ENCODE measurements at regions not wholly inside any gene's neighbourhood (a gene's known extent, or its start where the extent isn't known, plus 50 kb on each side); places are given as distances from the start of the nearest gene placed in this dataset.

GRCh38 chr11:19509215-19509614, 203.4 kb upstream of the NAV2 start:
- no peak overlapping the region for H3K4me2 ChIP-seq (ENCODE audit: low read length)
- no peaks in the 10 kb centered on the region for H3K4me1 Mint-ChIP-seq (ENCODE audit: low read depth, unreplicated experiment)
- H3K9me3 ChIP-seq (ENCODE audit: insufficient read depth, low read depth, low read length): no peaks in the 10 kb centered on the region
- H3K27me3 Mint-ChIP-seq (ENCODE audit: low read depth, unreplicated experiment): peaks cover 56% of the 10 kb centered on the region
- no peak overlapping the region for H2AFZ ChIP-seq (ENCODE audit: low read depth, low read length)
- H4K20me1 ChIP-seq (ENCODE audit: insufficient read depth, low read length): no peaks in the 10 kb centered on the region
- DNase-seq (ENCODE audit: low read depth) (no peak), FAIRE-seq (no peak)
- H3K79me2 ChIP-seq (ENCODE audit: insufficient read depth, low read length): no peaks in the 10 kb centered on the region
- no peak overlapping the region for H3K27ac ChIP-seq (ENCODE audit: low read depth, low read length)
- H3K9ac ChIP-seq (ENCODE audit: low read length): no peak overlapping the region
- TF ChIP-seq CTCF (IDR thresholded peaks at IDR 0.05; ENCODE audit: insufficient read depth, low read depth, low read length) (no peak), EZH2 (IDR thresholded peaks at IDR 0.05; ENCODE audit: insufficient read depth, low read length) (no peak)
- no peaks in the 10 kb centered on the region for H3K36me3 Mint-ChIP-seq (ENCODE audit: low read depth, unreplicated experiment)
- peaks cover 2% of the 10 kb centered on the region for H3K9me3 Mint-ChIP-seq (ENCODE audit: unreplicated experiment)
- H3K4me3 ChIP-seq (ENCODE audit: insufficient read depth, low read depth, low read length): no peak overlapping the region
- H3K4me1 ChIP-seq (ENCODE audit: insufficient read depth, low read length): no peaks in the 10 kb centered on the region
- peaks cover 30% of the 10 kb centered on the region for H3K27me3 ChIP-seq (ENCODE audit: insufficient read depth, low read length)
- H3K4me3 Mint-ChIP-seq (ENCODE audit: unreplicated experiment): no peak overlapping the region
- H3K27ac Mint-ChIP-seq (ENCODE audit: unreplicated experiment): no peak overlapping the region
- no peaks in the 10 kb centered on the region for H3K36me3 ChIP-seq (ENCODE audit: insufficient read depth, low read length)

GRCh38 chr11:19508165-19508564, 204.5 kb upstream of the NAV2 start:
- H3K9me3 ChIP-seq (ENCODE audit: insufficient read depth, low read depth, low read length): no peaks in the 10 kb centered on the region
- H3K4me1 ChIP-seq (ENCODE audit: insufficient read depth, low read length): no peaks in the 10 kb centered on the region
- no peaks in the 10 kb centered on the region for H3K79me2 ChIP-seq (ENCODE audit: insufficient read depth, low read length)
- Mint-ChIP-seq H3K9me3 (ENCODE audit: unreplicated experiment) (peaks cover 2% of the 10 kb centered on the region), H3K36me3 (ENCODE audit: low read depth, unreplicated experiment) (no peaks in the 10 kb centered on the region), H3K4me3 (ENCODE audit: unreplicated experiment) (no peak overlapping the region), H3K4me1 (ENCODE audit: low read depth, unreplicated experiment) (no peaks in the 10 kb centered on the region), H3K27me3 (ENCODE audit: low read depth, unreplicated experiment) (peaks cover 59% of the 10 kb centered on the region), H3K27ac (ENCODE audit: unreplicated experiment) (no peak overlapping the region)
- FAIRE-seq: no peak
- no peak for DNase-seq (ENCODE audit: low read depth)
- TF ChIP-seq EZH2 (IDR thresholded peaks at IDR 0.05; ENCODE audit: insufficient read depth, low read length) (no peak), CTCF (IDR thresholded peaks at IDR 0.05; ENCODE audit: insufficient read depth, low read depth, low read length) (no peak)
- H3K27ac ChIP-seq (ENCODE audit: low read depth, low read length): no peak overlapping the region
- H2AFZ ChIP-seq (ENCODE audit: low read depth, low read length): no peak overlapping the region
- no peak overlapping the region for H3K4me2 ChIP-seq (ENCODE audit: low read length)
- H3K27me3 ChIP-seq (ENCODE audit: insufficient read depth, low read length): peaks cover 28% of the 10 kb centered on the region
- no peak overlapping the region for H3K9ac ChIP-seq (ENCODE audit: low read length)
- no peaks in the 10 kb centered on the region for H4K20me1 ChIP-seq (ENCODE audit: insufficient read depth, low read length)
- no peak overlapping the region for H3K4me3 ChIP-seq (ENCODE audit: insufficient read depth, low read depth, low read length)
- H3K36me3 ChIP-seq (ENCODE audit: insufficient read depth, low read length): no peaks in the 10 kb centered on the region

GRCh38 chr11:19506816-19507486, 205.7 kb upstream of the NAV2 start:
- no peak overlapping the region for H3K4me3 ChIP-seq (ENCODE audit: insufficient read depth, low read depth, low read length)
- no peaks in the 10 kb centered on the region for H4K20me1 ChIP-seq (ENCODE audit: insufficient read depth, low read length)
- Mint-ChIP-seq H3K36me3 (ENCODE audit: low read depth, unreplicated experiment) (no peaks in the 10 kb centered on the region), H3K4me1 (ENCODE audit: low read depth, unreplicated experiment) (no peaks in the 10 kb centered on the region), H3K4me3 (ENCODE audit: unreplicated experiment) (no peak overlapping the region), H3K27me3 (ENCODE audit: low read depth, unreplicated experiment) (peaks cover 48% of the 10 kb centered on the region), H3K27ac (ENCODE audit: unreplicated experiment) (no peak overlapping the region), H3K9me3 (ENCODE audit: unreplicated experiment) (peaks cover 2% of the 10 kb centered on the region)
- no peak overlapping the region for H3K9ac ChIP-seq (ENCODE audit: low read length)
- H3K27ac ChIP-seq (ENCODE audit: low read depth, low read length): no peak overlapping the region
- H3K27me3 ChIP-seq (ENCODE audit: insufficient read depth, low read length): peaks cover 27% of the 10 kb centered on the region
- TF ChIP-seq EZH2 (IDR thresholded peaks at IDR 0.05; ENCODE audit: insufficient read depth, low read length) (no peak), CTCF (IDR thresholded peaks at IDR 0.05; ENCODE audit: insufficient read depth, low read depth, low read length) (no peak)
- H3K36me3 ChIP-seq (ENCODE audit: insufficient read depth, low read length): no peaks in the 10 kb centered on the region
- no peak overlapping the region for H3K4me2 ChIP-seq (ENCODE audit: low read length)
- no peaks in the 10 kb centered on the region for H3K79me2 ChIP-seq (ENCODE audit: insufficient read depth, low read length)
- no peak overlapping the region for H2AFZ ChIP-seq (ENCODE audit: low read depth, low read length)
- no peak for FAIRE-seq
- DNase-seq (ENCODE audit: low read depth): no peak
- H3K4me1 ChIP-seq (ENCODE audit: insufficient read depth, low read length): no peaks in the 10 kb centered on the region
- H3K9me3 ChIP-seq (ENCODE audit: insufficient read depth, low read depth, low read length): no peaks in the 10 kb centered on the region
